Prostate gland (tissue), 2 donors: ENCODE measurements at regions not wholly inside any gene's neighbourhood (a gene's known extent, or its start where the extent isn't known, plus 50 kb on each side); places are given as distances from the start of the nearest gene placed in this dataset.

Experiments used
- POLR2A ChIP-seq: fragments of 450-650 bp; IDR thresholded peaks from one replicate; pipeline ENCODE4 v1.6.1; 2016; ENCODE audit warnings: antibody characterized with exemption, mild to moderate bottlenecking
- POLR2AphosphoS5 ChIP-seq: sonication (generic); formaldehyde crosslinking; IDR thresholded peaks from one replicate; pipeline ENCODE4 v1.6.1; 2017; ENCODE audit warnings: antibody characterized with exemption
- TF ChIP-seq, protein P1 (sequence below), 4 experiments: fragments of 200-600 bp in 2 of 4; fragments of 450-650 bp in 2 of 4; sonication (generic) in 2 of 4; IDR thresholded peaks; 1 replicate in 3 of 4; 2 replicates in 1 of 4; pipeline ENCODE4 v1.5.1; 2016 to 2019; ENCODE audit warnings: antibody characterized with exemption in 4 of 4, mild to moderate bottlenecking in 2 of 4, moderate library complexity in 2 of 4

DNA sequence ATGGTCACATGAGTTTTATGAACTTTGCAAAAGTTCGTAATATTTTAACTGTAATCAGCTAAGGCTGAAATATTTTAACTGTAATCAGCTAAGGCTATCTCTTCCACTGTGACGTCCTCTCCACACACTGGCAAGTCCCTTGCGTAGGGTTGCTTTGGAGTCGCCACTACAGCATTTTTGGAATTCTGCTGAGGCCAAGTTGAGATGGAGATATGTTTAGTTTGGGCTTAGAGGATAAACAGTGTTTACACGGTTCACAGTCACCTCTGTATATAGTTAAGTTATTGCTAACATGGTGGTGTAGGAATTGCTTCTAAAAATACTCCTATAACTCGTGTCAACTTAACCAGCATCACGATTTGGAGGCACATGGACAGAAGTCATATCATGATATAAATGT, 143.6 kb upstream of the SERP2 start:
- TF ChIP-seq, protein P1, sequence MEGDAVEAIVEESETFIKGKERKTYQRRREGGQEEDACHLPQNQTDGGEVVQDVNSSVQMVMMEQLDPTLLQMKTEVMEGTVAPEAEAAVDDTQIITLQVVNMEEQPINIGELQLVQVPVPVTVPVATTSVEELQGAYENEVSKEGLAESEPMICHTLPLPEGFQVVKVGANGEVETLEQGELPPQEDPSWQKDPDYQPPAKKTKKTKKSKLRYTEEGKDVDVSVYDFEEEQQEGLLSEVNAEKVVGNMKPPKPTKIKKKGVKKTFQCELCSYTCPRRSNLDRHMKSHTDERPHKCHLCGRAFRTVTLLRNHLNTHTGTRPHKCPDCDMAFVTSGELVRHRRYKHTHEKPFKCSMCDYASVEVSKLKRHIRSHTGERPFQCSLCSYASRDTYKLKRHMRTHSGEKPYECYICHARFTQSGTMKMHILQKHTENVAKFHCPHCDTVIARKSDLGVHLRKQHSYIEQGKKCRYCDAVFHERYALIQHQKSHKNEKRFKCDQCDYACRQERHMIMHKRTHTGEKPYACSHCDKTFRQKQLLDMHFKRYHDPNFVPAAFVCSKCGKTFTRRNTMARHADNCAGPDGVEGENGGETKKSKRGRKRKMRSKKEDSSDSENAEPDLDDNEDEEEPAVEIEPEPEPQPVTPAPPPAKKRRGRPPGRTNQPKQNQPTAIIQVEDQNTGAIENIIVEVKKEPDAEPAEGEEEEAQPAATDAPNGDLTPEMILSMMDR (IDR thresholded peaks at IDR 0.05) = no peak
- TF ChIP-seq POLR2AphosphoS5 = no peak
- no peak for TF ChIP-seq POLR2A
